ENCODE measurements at regions not wholly inside any gene's neighbourhood (a gene's known extent, or its start where the extent isn't known, plus 50 kb on each side); places are given as distances from the start of the nearest gene placed in this dataset.

GRCh38 chr6:153662982-153663381 is 376.1 kb upstream of the OPRM1 start:
- DNase-seq: no peak
- no peak for TF ChIP-seq POLR2A (IDR thresholded peaks at IDR 0.05)
- TF ChIP-seq CTCF (IDR thresholded peaks at IDR 0.05): no peak
- intact Hi-C loops (cut with DNase I; ENCODE audit: low total_unique reads): no loop called here
- H3K4me1 ChIP-seq: no peaks in the 10 kb centered on the region
- H3K27me3 ChIP-seq: no peaks in the 10 kb centered on the region
- H3K9me3 ChIP-seq: no peaks in the 10 kb centered on the region
- H3K4me3 ChIP-seq: no peak overlapping the region
- no peak overlapping the region for H3K27ac ChIP-seq
- no peaks in the 10 kb centered on the region for H3K36me3 ChIP-seq

GRCh38 chr6:153645326-153645725 is 393.7 kb upstream of the OPRM1 start:
- no peak for DNase-seq
- no peak overlapping the region for H3K27ac ChIP-seq
- H3K9me3 ChIP-seq: no peaks in the 10 kb centered on the region
- H3K27me3 ChIP-seq: no peaks in the 10 kb centered on the region
- intact Hi-C loops (cut with DNase I; ENCODE audit: low total_unique reads): no loop called here
- H3K4me1 ChIP-seq: no peaks in the 10 kb centered on the region
- H3K36me3 ChIP-seq: no peaks in the 10 kb centered on the region
- TF ChIP-seq POLR2A (IDR thresholded peaks at IDR 0.05): no peak
- no peak for TF ChIP-seq CTCF (IDR thresholded peaks at IDR 0.05)
- H3K4me3 ChIP-seq: no peak overlapping the region

GRCh38 chr6:153644000-153644399 is 395.0 kb upstream of the OPRM1 start:
- Histone ChIP-seq H3K27ac (no peak overlapping the region), H3K27me3 (no peaks in the 10 kb centered on the region), H3K36me3 (no peaks in the 10 kb centered on the region), H3K9me3 (no peaks in the 10 kb centered on the region), H3K4me3 (no peak overlapping the region), H3K4me1 (no peaks in the 10 kb centered on the region)
- no peak for TF ChIP-seq CTCF (IDR thresholded peaks at IDR 0.05)
- no peak for TF ChIP-seq POLR2A (IDR thresholded peaks at IDR 0.05)
- no peak for DNase-seq
- intact Hi-C loops (cut with DNase I; ENCODE audit: low total_unique reads): no loop called here

- TF ChIP-seq POLR2A (IDR thresholded peaks at IDR 0.05) (no peak), CTCF (IDR thresholded peaks at IDR 0.05) (no peak)
- H3K9me3 ChIP-seq: no peaks in the 10 kb centered on the region
- no peak for DNase-seq
- H3K4me1 ChIP-seq: no peaks in the 10 kb centered on the region
- H3K27ac ChIP-seq: no peak overlapping the region
- no peaks in the 10 kb centered on the region for H3K27me3 ChIP-seq
- no peak overlapping the region for H3K4me3 ChIP-seq
- intact Hi-C loops (cut with DNase I; ENCODE audit: low total_unique reads): no loop called here
- H3K36me3 ChIP-seq: no peaks in the 10 kb centered on the region
These were observed 404.6 kb upstream of the OPRM1 start for GRCh38 chr6:153634416-153634815.

GRCh38 chr6:153625089-153625488 is 414.0 kb upstream of the OPRM1 start:
- Histone ChIP-seq H3K27me3 (no peaks in the 10 kb centered on the region), H3K9me3 (no peaks in the 10 kb centered on the region), H3K4me3 (no peak overlapping the region), H3K36me3 (no peaks in the 10 kb centered on the region), H3K4me1 (no peaks in the 10 kb centered on the region), H3K27ac (no peak overlapping the region)
- intact Hi-C loops (cut with DNase I; ENCODE audit: low total_unique reads): no loop called here
- no peak for TF ChIP-seq POLR2A (IDR thresholded peaks at IDR 0.05)
- no peak for TF ChIP-seq CTCF (IDR thresholded peaks at IDR 0.05)
- DNase-seq: no peak
